ENCODE measurements at regions not wholly inside any gene's neighbourhood (a gene's known extent, or its start where the extent isn't known, plus 50 kb on each side); places are given as distances from the start of the nearest gene placed in this dataset.

DNA sequence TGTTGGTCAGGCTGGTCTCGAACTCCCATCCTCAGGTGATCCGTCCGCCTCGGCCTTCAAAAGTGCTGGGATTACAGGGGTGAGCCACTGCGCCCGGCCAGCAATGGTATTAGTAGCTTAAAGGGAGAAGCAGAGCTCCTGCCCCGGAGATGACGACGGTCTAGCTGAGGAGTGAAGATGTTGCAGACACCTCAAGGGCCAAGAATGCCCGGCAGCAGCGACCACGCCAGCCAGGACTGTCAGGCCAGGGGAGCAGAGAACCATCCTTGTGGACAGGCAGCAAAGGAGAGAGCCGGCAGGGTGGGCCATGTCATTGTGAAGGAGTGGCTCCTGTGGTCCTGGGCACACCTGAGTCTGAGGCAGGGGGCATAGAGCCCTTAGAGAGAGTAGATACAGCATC, 210.1 kb upstream of the BCOR start:
- Histone ChIP-seq H3K27ac (ENCODE audit: low read length in 2 of 2) (no peak overlapping the region), H3K4me2 (replicated peaks; ENCODE audit: low read depth, low read length, poor library complexity, severe bottlenecking) (no peak overlapping the region), H3K4me3 (ENCODE audit: control extremely low read depth in 1 of 5, extremely low read depth in 1 of 5, insufficient read depth in 1 of 5, low read depth in 2 of 5, low read length in 4 of 5) (no peak overlapping the region), H3K9ac (ENCODE audit: low read length) (no peak overlapping the region), H3K4me1 (ENCODE audit: control insufficient read depth in 2 of 2, insufficient read depth in 2 of 2, low read length in 2 of 2) (peaks cover 0 to 7% of the 10 kb centered on the region in 2 donors), H2AFZ (ENCODE audit: insufficient read depth, low read depth, low read length, poor library complexity, severe bottlenecking) (no peak overlapping the region), H3K36me3 (replicated peaks in 1 of 2; ENCODE audit: control extremely low read depth in 1 of 2, control insufficient read depth in 1 of 2, extremely low read depth in 1 of 2, insufficient read depth in 2 of 2, low read length in 1 of 2) (no peaks in the 10 kb centered on the region), H3K9me3 (ENCODE audit: control extremely low read depth in 1 of 3, control insufficient read depth in 2 of 3, insufficient read depth in 1 of 3, low read length in 2 of 3) (peaks cover 0 to 18% (median 0%) of the 10 kb centered on the region in 3 donors), H3K79me2 (ENCODE audit: control insufficient read depth, insufficient read depth, low read length) (no peaks in the 10 kb centered on the region), H4K20me1 (ENCODE audit: control insufficient read depth, insufficient read depth, low read length, poor library complexity, severe bottlenecking) (no peaks in the 10 kb centered on the region), H3K27me3 (replicated peaks in 1 of 4; ENCODE audit: control extremely low read depth in 1 of 4, control insufficient read depth in 3 of 4, insufficient read depth in 4 of 4, low read length in 3 of 4) (no peaks in the 10 kb centered on the region)
- Mint-ChIP-seq H3K9me3 (ENCODE audit: insufficient read depth) (no peaks in the 10 kb centered on the region), H3K27ac (no peak overlapping the region), H3K4me3 (no peak overlapping the region), H3K27me3 (no peaks in the 10 kb centered on the region), H3K4me1 (peaks cover 11% of the 10 kb centered on the region)
- DNase-seq (no peak), ATAC-seq (ENCODE audit: low read depth) (no peak)
- TF ChIP-seq EZH2 (IDR thresholded peaks at IDR 0.05; ENCODE audit: borderline replicate concordance, insufficient read depth, low read depth, low read length, poor library complexity, severe bottlenecking) (no peak), CTCF (IDR thresholded peaks at IDR 0.05) (no peak)
- ChIA-PET CTCF (no interaction called here), POLR2A (no interaction called here)
- WGBS (ENCODE audit: insufficient coverage): 86% methylated on average over 1 of the region's 13 CpGs
- intact Hi-C loops (cut with micrococcal nuclease): no loop called here

DNA sequence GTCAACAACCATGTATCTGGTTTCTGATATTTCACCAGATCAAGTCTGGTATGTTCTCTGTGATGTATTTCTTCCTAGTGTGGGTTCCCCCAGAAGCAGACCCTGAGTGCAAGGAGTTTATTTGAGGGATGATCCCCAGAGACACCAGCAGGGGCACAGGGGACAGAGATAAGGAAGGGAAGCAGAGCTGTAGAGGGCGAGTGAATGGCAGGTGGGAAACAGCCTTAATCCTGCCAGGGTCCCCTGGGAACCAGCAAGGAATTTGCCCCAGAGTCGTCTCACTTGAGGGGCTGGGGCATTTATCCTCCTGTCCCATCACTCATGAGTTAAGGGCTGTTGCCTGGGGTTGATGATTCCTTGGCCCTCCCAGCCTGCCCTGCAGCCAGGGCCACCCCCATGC, 206.4 kb upstream of the BCOR start:
- Mint-ChIP-seq H3K4me1 (peaks cover 28% of the 10 kb centered on the region), H3K4me3 (no peak overlapping the region), H3K27me3 (no peaks in the 10 kb centered on the region), H3K27ac (peak overlapping the region; percentile 1), H3K9me3 (ENCODE audit: insufficient read depth) (no peaks in the 10 kb centered on the region)
- ATAC-seq (ENCODE audit: low read depth) (no peak), DNase-seq (no peak)
- H2AFZ ChIP-seq (ENCODE audit: insufficient read depth, low read depth, low read length, poor library complexity, severe bottlenecking): no peak overlapping the region
- WGBS (ENCODE audit: insufficient coverage): 17% methylated on average over 1 of the region's 2 CpGs
- ChIA-PET POLR2A (no interaction called here), CTCF (no interaction called here)
- no peaks in the 10 kb centered on the region for H3K79me2 ChIP-seq (ENCODE audit: control insufficient read depth, insufficient read depth, low read length)
- no peak overlapping the region for H3K4me3 ChIP-seq (ENCODE audit: control extremely low read depth in 1 of 5, extremely low read depth in 1 of 5, insufficient read depth in 1 of 5, low read depth in 2 of 5, low read length in 4 of 5)
- H3K4me1 ChIP-seq (ENCODE audit: control insufficient read depth in 2 of 2, insufficient read depth in 2 of 2, low read length in 2 of 2): peaks cover 8 to 15% of the 10 kb centered on the region in 2 donors
- TF ChIP-seq EZH2 (IDR thresholded peaks at IDR 0.05; ENCODE audit: borderline replicate concordance, insufficient read depth, low read depth, low read length, poor library complexity, severe bottlenecking): no peak
- TF ChIP-seq CTCF (IDR thresholded peaks at IDR 0.05): no peak
- H4K20me1 ChIP-seq (ENCODE audit: control insufficient read depth, insufficient read depth, low read length, poor library complexity, severe bottlenecking): no peaks in the 10 kb centered on the region
- H3K9me3 ChIP-seq (ENCODE audit: control extremely low read depth in 1 of 3, control insufficient read depth in 2 of 3, insufficient read depth in 1 of 3, low read length in 2 of 3): peaks cover 0 to 18% (median 0%) of the 10 kb centered on the region in 3 donors
- intact Hi-C loops (cut with micrococcal nuclease): no loop called here
- no peaks in the 10 kb centered on the region for H3K36me3 ChIP-seq (replicated peaks in 1 of 2; ENCODE audit: control extremely low read depth in 1 of 2, control insufficient read depth in 1 of 2, extremely low read depth in 1 of 2, insufficient read depth in 2 of 2, low read length in 1 of 2)
- no peaks in the 10 kb centered on the region for H3K27me3 ChIP-seq (replicated peaks in 1 of 4; ENCODE audit: control extremely low read depth in 1 of 4, control insufficient read depth in 3 of 4, insufficient read depth in 4 of 4, low read length in 3 of 4)
- no peak overlapping the region for H3K27ac ChIP-seq (ENCODE audit: low read length in 2 of 2)
- H3K4me2 ChIP-seq (replicated peaks; ENCODE audit: low read depth, low read length, poor library complexity, severe bottlenecking): no peak overlapping the region
- no peak overlapping the region for H3K9ac ChIP-seq (ENCODE audit: low read length)
